SH-SY5Y (cell line): ENCODE measurements at regions not wholly inside any gene's neighbourhood (a gene's known extent, or its start where the extent isn't known, plus 50 kb on each side); places are given as distances from the start of the nearest gene placed in this dataset.

ENCODE experiments used
- GATA2 ChIP-seq: IDR thresholded peaks from 2 replicates; pipeline ENCODE4 v1.6.1; 2011; ENCODE audit warnings: mild to moderate bottlenecking, low read depth, low read length
- GATA3 ChIP-seq: IDR thresholded peaks from 2 replicates; pipeline ENCODE4 v1.6.1; 2011; ENCODE audit warnings: low read depth, mild to moderate bottlenecking, low read length, moderate library complexity

DNA sequence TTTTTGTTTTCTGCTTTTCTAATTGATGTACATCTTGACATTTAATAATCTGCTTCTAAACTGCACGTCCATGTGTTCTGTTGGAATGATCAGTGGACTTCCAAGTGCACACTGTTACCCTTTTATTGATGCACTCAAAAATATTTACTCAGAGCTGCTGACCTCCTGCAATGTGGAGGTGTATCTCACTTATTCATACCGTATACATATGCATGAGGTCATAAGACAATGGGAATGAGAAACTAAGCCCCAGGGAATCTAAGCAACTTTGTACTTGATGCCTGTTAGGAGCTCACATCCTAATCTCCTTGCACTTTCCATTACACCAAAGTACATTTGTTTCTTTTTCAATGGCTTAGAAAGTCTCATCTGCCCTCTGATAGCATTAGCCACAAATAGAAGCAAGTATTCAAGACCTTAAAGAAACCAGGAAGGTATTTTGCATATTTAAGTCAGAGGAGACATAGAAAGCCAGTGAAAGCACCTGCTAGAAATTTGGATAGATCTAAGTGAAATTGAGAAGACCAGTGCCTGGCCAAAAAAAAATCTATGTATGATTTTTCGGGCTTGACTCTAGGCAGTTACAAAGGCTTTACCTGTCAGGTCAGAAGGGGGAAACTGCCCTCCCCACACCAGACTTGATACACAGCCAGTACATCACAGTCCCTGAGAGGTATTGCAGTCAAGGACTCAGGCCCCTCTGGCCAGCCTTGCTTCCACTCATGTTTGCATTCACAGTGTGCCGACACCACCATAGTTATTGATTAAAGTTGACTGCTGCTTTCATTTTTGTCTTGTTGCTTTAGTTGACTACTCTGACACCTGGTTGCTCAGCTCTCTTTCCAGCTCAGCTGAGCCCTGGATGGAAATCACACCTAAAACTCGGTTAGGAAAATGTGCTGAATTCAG is 391.7 kb upstream of the CYRIA start:
- TF ChIP-seq GATA2 (no peak), GATA3 (no peak)
